ENCODE measurements at regions not wholly inside any gene's neighbourhood (a gene's known extent, or its start where the extent isn't known, plus 50 kb on each side); places are given as distances from the start of the nearest gene placed in this dataset.

- TF ChIP-seq YY1 (IDR thresholded peaks at IDR 0.05) (no peak), FOXA1 (IDR thresholded peaks at IDR 0.05) (no peak), SP1 (IDR thresholded peaks at IDR 0.05) (no peak), EGR1 (IDR thresholded peaks at IDR 0.05; ENCODE audit: low read depth in 2 of 2) (no peak), NR2F2 (IDR thresholded peaks at IDR 0.05) (no peak), MAX (IDR thresholded peaks at IDR 0.05) (no peak), JUND (IDR thresholded peaks at IDR 0.05) (no peak), RAD21 (IDR thresholded peaks at IDR 0.05) (no peak), HNF4G (IDR thresholded peaks at IDR 0.05) (no peak), REST (IDR thresholded peaks at IDR 0.05) (no peak), FOXA2 (IDR thresholded peaks at IDR 0.05) (no peak), ZBTB33 (IDR thresholded peaks at IDR 0.05) (no peak), RXRA (IDR thresholded peaks at IDR 0.05) (no peak)
- TF ChIP-seq, protein P1, sequence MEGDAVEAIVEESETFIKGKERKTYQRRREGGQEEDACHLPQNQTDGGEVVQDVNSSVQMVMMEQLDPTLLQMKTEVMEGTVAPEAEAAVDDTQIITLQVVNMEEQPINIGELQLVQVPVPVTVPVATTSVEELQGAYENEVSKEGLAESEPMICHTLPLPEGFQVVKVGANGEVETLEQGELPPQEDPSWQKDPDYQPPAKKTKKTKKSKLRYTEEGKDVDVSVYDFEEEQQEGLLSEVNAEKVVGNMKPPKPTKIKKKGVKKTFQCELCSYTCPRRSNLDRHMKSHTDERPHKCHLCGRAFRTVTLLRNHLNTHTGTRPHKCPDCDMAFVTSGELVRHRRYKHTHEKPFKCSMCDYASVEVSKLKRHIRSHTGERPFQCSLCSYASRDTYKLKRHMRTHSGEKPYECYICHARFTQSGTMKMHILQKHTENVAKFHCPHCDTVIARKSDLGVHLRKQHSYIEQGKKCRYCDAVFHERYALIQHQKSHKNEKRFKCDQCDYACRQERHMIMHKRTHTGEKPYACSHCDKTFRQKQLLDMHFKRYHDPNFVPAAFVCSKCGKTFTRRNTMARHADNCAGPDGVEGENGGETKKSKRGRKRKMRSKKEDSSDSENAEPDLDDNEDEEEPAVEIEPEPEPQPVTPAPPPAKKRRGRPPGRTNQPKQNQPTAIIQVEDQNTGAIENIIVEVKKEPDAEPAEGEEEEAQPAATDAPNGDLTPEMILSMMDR (IDR thresholded peaks at IDR 0.05; ENCODE audit: low read depth, low read length, missing input control) = no peak
- 55% methylated on average over 13 of the region's 13 CpGs for WGBS
- DNase-seq (ENCODE audit: low spot score) = peak; percentile 37
- H3K4me3 ChIP-seq (ENCODE audit: low read depth in 1 of 3, low read length in 3 of 3) = no peak overlapping the region
- no peaks in the 10 kb centered on the region for H3K4me1 ChIP-seq (ENCODE audit: control insufficient read depth in 4 of 4, insufficient read depth in 4 of 4, low read length in 3 of 4)
- no peaks in the 10 kb centered on the region for H3K36me3 ChIP-seq (ENCODE audit: control insufficient read depth in 4 of 4, insufficient read depth in 3 of 4, low read depth in 1 of 4, low read length in 3 of 4)
- H3K9me3 ChIP-seq (ENCODE audit: control insufficient read depth in 4 of 4, low read length in 3 of 4) = no peaks in the 10 kb centered on the region
- H3K9ac ChIP-seq (ENCODE audit: low read depth in 1 of 2, low read length in 2 of 2) = no peak overlapping the region
- H3K27me3 ChIP-seq (ENCODE audit: control insufficient read depth in 4 of 4, insufficient read depth in 4 of 4, low read length in 3 of 4) = no peaks in the 10 kb centered on the region
- H3K27ac ChIP-seq (ENCODE audit: low read depth in 1 of 2, low read length in 2 of 2) = no peak overlapping the region
Observed at GRCh38 chr20:23164176-23164601, 78.1 kb upstream of the CD93 start.

GRCh38 chr20:23163562-23163961 is 77.4 kb upstream of the CD93 start:
- TF ChIP-seq GABPA (IDR thresholded peaks at IDR 0.05 in 1 of 2, conservative IDR thresholded peaks at IDR 0.05 in 1 of 2) = no peak
- no peak for TF ChIP-seq YY1 (IDR thresholded peaks at IDR 0.05)
- TF ChIP-seq HNF4A (conservative IDR thresholded peaks at IDR 0.05) = no peak
- no peak for TF ChIP-seq MAX (IDR thresholded peaks at IDR 0.05)
- TF ChIP-seq JUND (IDR thresholded peaks at IDR 0.05) = no peak
- TF ChIP-seq FOXA2 (IDR thresholded peaks at IDR 0.05) = no peak
- TF ChIP-seq REST (IDR thresholded peaks at IDR 0.05) = no peak
- H3K9me3 ChIP-seq (ENCODE audit: control insufficient read depth in 4 of 4, low read length in 3 of 4) = no peaks in the 10 kb centered on the region
- H3K27ac ChIP-seq (ENCODE audit: low read depth in 1 of 2, low read length in 2 of 2) = no peak overlapping the region
- no peaks in the 10 kb centered on the region for H3K27me3 ChIP-seq (ENCODE audit: control insufficient read depth in 4 of 4, insufficient read depth in 4 of 4, low read length in 3 of 4)
- peak; percentile 27 for DNase-seq (ENCODE audit: low spot score)
- no peaks in the 10 kb centered on the region for H3K4me1 ChIP-seq (ENCODE audit: control insufficient read depth in 4 of 4, insufficient read depth in 4 of 4, low read length in 3 of 4)
- H3K36me3 ChIP-seq (ENCODE audit: control insufficient read depth in 4 of 4, insufficient read depth in 3 of 4, low read depth in 1 of 4, low read length in 3 of 4) = no peaks in the 10 kb centered on the region
- WGBS = 91% methylated on average over 6 of the region's 6 CpGs
- H3K9ac ChIP-seq (ENCODE audit: low read depth in 1 of 2, low read length in 2 of 2) = no peak overlapping the region
- no peak overlapping the region for H3K4me3 ChIP-seq (ENCODE audit: low read depth in 1 of 3, low read length in 3 of 3)
